SJSA1 (cell line): ENCODE measurements at regions not wholly inside any gene's neighbourhood (a gene's known extent, or its start where the extent isn't known, plus 50 kb on each side); places are given as distances from the start of the nearest gene placed in this dataset.

Experiments
- DNase-seq, 2 experiments: peaks; one replicate each; pipeline ENCODE4 v3.0.0-alpha.2; 2015 to 2020; ENCODE audit warnings: low spot score in 2 of 2, low read depth in 1 of 2
- H3K27ac ChIP-seq: fragments of 250-450 bp; sonication (Bioruptor Pico); 2 replicates; pipeline ENCODE4 v1.5.1; 2020; ENCODE audit warnings: mild to moderate bottlenecking, moderate library complexity
- H3K27me3 ChIP-seq: fragments of 250-450 bp; sonication (Bioruptor Pico); replicated peaks from 2 replicates; pipeline ENCODE4 v1.5.1; 2020; ENCODE audit warnings: mild to moderate bottlenecking, moderate library complexity
- H3K36me3 ChIP-seq: fragments of 250-450 bp; sonication (Bioruptor Pico); 2 replicates; pipeline ENCODE4 v1.5.1; 2020; ENCODE audit warnings: mild to moderate bottlenecking
- H3K4me1 ChIP-seq: fragments of 250-450 bp; sonication (Bioruptor Pico); replicated peaks from 2 replicates; pipeline ENCODE4 v1.6.1; 2021; ENCODE audit warnings: mild to moderate bottlenecking
- H3K4me3 ChIP-seq: fragments of 250-450 bp; sonication (Bioruptor Pico); 2 replicates; pipeline ENCODE4 v1.5.1; 2020; ENCODE audit warnings: mild to moderate bottlenecking
- H3K9me3 ChIP-seq: fragments of 250-450 bp; sonication (Bioruptor Pico); replicated peaks from 2 replicates; pipeline ENCODE4 v1.5.1; 2020; ENCODE audit warnings: mild to moderate bottlenecking

DNA sequence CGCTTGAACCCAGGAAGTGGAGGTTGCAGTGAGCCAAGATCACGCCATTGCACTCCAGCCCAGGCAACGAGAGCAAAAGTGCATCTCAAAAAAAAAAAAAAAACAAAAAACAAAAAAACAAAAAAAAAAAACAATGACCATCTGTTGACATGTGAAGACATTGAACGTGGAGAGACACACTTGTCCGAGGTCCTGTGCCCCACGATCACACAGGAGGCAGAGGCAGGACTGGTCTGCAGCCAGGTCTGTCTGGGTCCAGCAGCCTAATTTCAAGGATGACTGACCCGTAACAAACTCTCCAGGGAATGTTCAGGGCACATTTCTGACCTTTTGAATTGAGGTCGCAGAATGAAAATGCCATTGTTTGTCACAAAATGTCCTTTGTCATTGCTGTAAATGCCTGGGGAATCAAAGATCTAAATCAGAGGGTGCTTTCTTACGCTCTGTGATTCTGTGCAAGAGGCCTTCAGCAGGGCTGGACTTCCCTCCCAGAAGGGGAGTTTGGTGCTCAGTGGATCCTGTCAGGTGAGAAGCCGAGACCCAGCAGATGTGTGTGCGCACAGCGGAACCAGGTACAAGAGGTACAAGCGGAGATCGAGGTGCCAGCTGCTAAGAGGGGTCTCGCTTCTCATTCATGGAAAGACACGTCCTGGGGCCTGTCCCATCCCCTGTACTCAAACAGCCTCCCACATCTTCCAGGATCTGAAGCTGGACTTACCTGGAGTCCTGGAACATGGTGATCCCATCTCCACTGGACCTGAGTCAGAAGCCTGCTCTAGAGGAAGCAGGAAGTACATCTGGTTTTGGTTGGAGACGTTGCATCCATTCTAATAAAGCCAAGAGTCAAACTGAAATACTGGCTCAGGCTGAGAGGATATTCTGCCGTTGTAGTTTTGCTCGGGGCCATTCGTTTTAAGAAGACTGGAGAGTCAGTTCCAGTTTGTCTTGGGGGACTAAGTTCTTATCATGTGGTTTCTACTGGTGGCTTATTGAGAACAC, 95.8 kb downstream of the IRF8 start:
- Histone ChIP-seq H3K27ac (no peak overlapping the region), H3K4me1 (peaks cover 6% of the 10 kb centered on the region), H3K36me3 (no peaks in the 10 kb centered on the region), H3K27me3 (no peaks in the 10 kb centered on the region; the same call in 1 of the 2 replicates), H3K4me3 (no peak overlapping the region), H3K9me3 (no peaks in the 10 kb centered on the region)
- no peak for DNase-seq

GRCh38 chr16:85995541-85996423, 96.8 kb downstream of the IRF8 start:
- H3K27me3 ChIP-seq = no peaks in the 10 kb centered on the region; the same call in 1 of the 2 replicates
- H3K36me3 ChIP-seq = no peaks in the 10 kb centered on the region
- H3K27ac ChIP-seq = no peak overlapping the region
- DNase-seq = no peak
- H3K4me1 ChIP-seq = no peaks in the 10 kb centered on the region
- no peak overlapping the region for H3K4me3 ChIP-seq
- H3K9me3 ChIP-seq = no peaks in the 10 kb centered on the region

DNA sequence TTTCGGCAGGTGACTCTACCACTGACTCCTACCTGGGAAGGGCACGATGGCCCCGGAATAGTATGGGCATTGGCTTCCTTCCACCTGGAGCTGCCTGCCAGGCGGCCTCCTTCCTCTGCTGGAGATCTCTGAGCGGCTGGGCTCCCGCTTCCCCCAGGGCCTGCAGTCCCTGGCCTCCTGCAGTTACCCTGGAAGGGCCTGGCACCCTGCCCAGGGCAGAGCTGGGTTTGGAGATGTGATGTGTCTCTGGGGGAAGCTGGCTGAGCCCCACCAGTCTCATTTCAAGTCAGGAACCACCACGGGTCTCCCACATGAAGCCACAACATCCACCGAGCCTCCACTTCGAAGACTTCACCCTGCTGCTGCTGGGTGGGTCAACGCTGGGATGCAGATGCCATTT, 97.9 kb downstream of the IRF8 start:
- Histone ChIP-seq H3K4me1 (no peaks in the 10 kb centered on the region), H3K36me3 (no peaks in the 10 kb centered on the region), H3K27me3 (no peaks in the 10 kb centered on the region; the same call in 1 of the 2 replicates), H3K27ac (no peak overlapping the region), H3K9me3 (no peaks in the 10 kb centered on the region), H3K4me3 (no peak overlapping the region)
- DNase-seq = no peak

DNA sequence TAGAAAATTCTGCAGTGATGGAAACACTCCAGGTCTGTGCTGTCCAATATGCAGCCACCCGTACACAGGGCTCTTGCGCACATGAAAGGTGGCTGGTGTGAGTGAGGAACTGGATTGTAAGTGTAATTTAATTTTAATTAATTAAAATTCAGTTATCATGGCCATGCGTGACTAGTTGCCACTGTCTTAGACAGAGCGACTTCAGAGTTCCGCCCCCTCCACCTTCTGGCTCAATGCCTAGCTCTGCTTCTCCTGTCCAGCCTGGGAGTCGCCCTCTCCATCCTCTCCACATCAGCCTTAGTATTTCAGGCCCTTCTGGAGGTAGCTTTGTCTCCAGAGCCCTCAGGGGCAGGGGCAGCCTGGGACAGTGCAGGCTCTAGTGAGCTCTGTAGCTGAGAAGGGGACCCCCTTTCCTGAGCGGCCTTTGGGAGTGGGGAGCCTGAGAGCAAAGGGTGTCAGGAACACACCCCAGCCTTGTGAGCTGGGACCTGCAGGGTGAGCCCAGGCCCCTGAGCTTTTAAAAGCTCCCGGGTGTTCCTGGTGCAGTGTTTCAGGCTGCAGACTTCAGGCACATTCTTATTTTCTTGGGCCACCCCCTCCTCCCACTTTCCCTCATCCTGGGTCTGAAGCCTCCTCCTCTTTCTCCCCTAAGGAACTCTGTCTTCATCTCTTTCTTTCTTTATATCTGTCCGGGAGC, 99.4 kb downstream of the IRF8 start:
- H3K4me3 ChIP-seq = no peak overlapping the region
- no peak for DNase-seq
- H3K27me3 ChIP-seq = peaks cover 6% of the 10 kb centered on the region
- H3K4me1 ChIP-seq = no peaks in the 10 kb centered on the region
- H3K27ac ChIP-seq = no peak overlapping the region
- H3K9me3 ChIP-seq = no peaks in the 10 kb centered on the region
- no peaks in the 10 kb centered on the region for H3K36me3 ChIP-seq

DNA sequence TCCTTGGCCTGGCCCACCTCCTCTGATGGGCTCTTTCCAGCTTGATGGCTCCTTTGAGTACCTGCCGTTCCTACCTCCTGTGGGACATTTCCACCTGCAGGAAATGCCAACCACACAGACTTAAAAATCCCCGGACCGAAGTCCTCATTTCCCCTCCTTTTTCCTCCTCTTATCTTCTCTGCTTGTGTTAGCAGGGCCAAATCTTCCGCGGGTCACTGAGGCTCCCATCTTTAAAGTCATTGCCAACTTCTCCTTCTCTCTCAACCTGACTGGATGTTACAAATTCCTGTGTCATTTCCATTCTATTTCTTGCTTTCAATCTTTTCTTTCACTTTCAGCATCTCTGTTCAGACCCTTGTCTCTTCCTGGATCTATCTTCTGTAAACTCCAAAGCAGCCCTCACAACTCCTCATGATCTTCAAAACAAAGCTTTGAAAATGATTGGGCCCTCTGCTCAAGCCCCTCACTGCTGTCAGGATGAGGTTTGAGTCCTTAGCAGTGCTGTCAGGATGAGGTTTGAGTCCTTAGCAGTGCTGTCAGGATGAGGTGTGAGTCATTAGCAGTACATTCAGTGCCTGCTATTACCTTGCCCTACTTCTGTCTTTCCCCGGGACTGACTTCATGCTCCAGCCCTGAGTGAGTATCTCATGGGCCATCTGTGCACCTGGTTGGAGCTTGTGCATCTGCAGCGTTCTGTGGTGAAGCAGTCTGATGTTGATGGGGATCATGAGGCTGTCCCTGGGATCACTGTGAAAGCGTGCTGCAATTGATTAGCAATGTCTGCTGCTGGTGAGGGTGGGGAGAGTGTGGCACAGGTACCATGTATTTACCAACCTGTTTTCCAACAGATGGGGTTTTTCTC, 100.1 kb downstream of the IRF8 start:
- Histone ChIP-seq H3K4me3 (no peak overlapping the region), H3K4me1 (no peaks in the 10 kb centered on the region), H3K27ac (no peak overlapping the region), H3K36me3 (no peaks in the 10 kb centered on the region), H3K9me3 (no peaks in the 10 kb centered on the region), H3K27me3 (peaks cover 12% of the 10 kb centered on the region)
- no peak for DNase-seq

DNA sequence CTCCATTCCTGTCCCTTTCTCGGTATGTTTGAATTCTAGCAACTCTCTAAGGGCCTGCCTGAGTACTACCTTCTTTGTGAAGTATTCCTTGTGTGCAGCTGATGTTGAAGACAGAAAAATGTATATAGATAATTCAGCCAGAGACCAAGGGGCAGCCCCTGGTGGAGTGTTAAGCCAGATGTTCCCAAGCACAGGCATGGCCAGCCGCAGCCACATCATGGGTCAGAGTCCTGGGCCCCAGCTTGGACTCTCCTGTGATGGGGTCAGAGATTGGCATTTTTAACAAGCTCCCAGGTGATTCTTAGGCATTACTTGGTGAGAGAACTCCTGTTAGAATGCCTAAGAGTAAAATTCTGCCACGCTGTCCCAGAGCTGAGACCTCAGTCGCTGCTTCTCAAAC, 100.8 kb downstream of the IRF8 start:
- H3K4me1 ChIP-seq = no peaks in the 10 kb centered on the region
- H3K27ac ChIP-seq = no peak overlapping the region
- H3K4me3 ChIP-seq = no peak overlapping the region
- peaks cover 12% of the 10 kb centered on the region for H3K27me3 ChIP-seq
- no peaks in the 10 kb centered on the region for H3K36me3 ChIP-seq
- DNase-seq = no peak
- no peaks in the 10 kb centered on the region for H3K9me3 ChIP-seq

- DNase-seq = no peak
- Histone ChIP-seq H3K27ac (no peak overlapping the region), H3K36me3 (no peaks in the 10 kb centered on the region), H3K27me3 (peaks cover 18% of the 10 kb centered on the region), H3K4me3 (no peak overlapping the region), H3K9me3 (no peaks in the 10 kb centered on the region), H3K4me1 (no peaks in the 10 kb centered on the region)
Measured at GRCh38 chr16:86002178-86002900, 103.4 kb downstream of the IRF8 start.

DNA sequence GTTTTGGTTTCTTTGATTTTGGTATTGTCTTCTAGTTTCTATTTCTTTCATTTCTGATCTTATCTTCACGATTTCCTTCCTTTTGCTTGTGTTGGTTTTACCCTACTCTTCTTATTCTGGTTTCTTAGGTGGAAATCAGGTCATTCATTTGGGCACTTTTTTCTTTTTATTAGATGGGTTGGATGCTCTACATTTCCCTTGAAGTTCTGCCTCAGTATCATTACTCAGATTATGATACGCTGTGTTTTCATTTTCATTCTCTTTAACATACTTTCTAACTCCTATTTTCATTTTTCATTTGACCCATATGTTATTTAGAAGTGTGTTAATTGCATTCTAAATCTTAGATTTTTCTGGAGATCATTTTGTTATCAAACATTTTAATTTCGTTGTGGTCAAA, 108.6 kb downstream of the IRF8 start:
- no peaks in the 10 kb centered on the region for H3K36me3 ChIP-seq
- H3K27me3 ChIP-seq = peaks cover 20% of the 10 kb centered on the region
- no peak overlapping the region for H3K27ac ChIP-seq
- H3K9me3 ChIP-seq = no peaks in the 10 kb centered on the region
- no peak for DNase-seq
- no peaks in the 10 kb centered on the region for H3K4me1 ChIP-seq
- H3K4me3 ChIP-seq = no peak overlapping the region

- DNase-seq = no peak
- H3K36me3 ChIP-seq = no peaks in the 10 kb centered on the region
Measured at GRCh38 chr16:86010680-86011141, 111.7 kb downstream of the IRF8 start.

DNA sequence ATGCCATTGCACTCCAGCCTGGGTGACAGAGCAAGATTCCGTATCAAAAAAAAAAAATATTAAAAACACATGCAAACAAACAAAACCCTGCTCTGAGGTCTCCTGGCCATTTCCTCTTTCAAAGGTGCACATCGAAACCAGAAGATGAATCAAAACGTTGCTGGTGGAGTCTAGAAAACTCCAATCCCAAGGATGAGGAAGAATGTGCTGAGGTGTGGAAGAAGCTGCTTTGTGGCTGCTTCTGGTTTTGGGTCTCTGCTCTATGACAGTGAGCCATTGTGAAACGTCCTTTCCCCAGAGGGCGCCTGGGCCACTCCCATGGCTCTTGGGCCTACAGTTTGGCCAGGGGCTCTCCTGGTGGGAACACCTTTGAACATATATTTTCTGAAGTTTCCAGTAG, 112.6 kb downstream of the IRF8 start:
- no peak overlapping the region for H3K27ac ChIP-seq
- DNase-seq = no peak
- H3K36me3 ChIP-seq = no peaks in the 10 kb centered on the region
- no peaks in the 10 kb centered on the region for H3K4me1 ChIP-seq
- H3K27me3 ChIP-seq = peaks cover 4% of the 10 kb centered on the region; the same call in 1 of the 2 replicates
- H3K4me3 ChIP-seq = no peak overlapping the region
- H3K9me3 ChIP-seq = no peaks in the 10 kb centered on the region

More at GRCh38 chr16:86010680-86011141, 111.7 kb downstream of the IRF8 start:
- Histone ChIP-seq H3K9me3 (no peaks in the 10 kb centered on the region), H3K4me1 (no peaks in the 10 kb centered on the region), H3K4me3 (no peak overlapping the region), H3K27me3 (peaks cover 8% of the 10 kb centered on the region; the same call in 1 of the 2 replicates), H3K27ac (no peak overlapping the region)

- H3K36me3 ChIP-seq = no peaks in the 10 kb centered on the region
- H3K4me1 ChIP-seq = no peaks in the 10 kb centered on the region
- no peaks in the 10 kb centered on the region for H3K9me3 ChIP-seq
- no peak for DNase-seq
- H3K27me3 ChIP-seq = peaks cover 3% of the 10 kb centered on the region; the same call in 1 of the 2 replicates
- H3K27ac ChIP-seq = no peak overlapping the region
- H3K4me3 ChIP-seq = no peak overlapping the region
Measured at GRCh38 chr16:86012221-86012620, 113.3 kb downstream of the IRF8 start.

DNA sequence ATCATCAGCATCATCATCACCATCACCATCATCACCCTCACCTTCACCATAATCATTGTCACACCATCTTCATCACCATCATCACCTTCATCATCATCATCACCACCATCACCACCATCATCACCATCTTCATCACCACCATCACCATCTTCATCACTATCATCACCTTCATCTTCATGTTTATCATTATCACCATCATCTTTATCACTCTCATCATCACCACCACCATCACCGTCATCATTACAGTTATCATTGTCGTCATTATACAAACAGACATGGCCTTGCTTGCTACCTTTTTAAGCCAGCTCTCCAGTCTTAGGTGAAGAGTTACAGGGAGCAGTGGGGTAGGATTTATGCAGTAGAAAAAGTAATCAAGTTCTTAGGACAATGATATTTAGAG, 114.9 kb downstream of the IRF8 start:
- Histone ChIP-seq H3K27me3 (no peaks in the 10 kb centered on the region; the same call in 1 of the 2 replicates), H3K27ac (no peak overlapping the region), H3K4me3 (no peak overlapping the region), H3K4me1 (no peaks in the 10 kb centered on the region), H3K36me3 (no peaks in the 10 kb centered on the region), H3K9me3 (no peaks in the 10 kb centered on the region)
- DNase-seq = no peak
